ENCODE measurements at regions not wholly inside any gene's neighbourhood (a gene's known extent, or its start where the extent isn't known, plus 50 kb on each side); places are given as distances from the start of the nearest gene placed in this dataset.

GRCh38 chr3:64928683-64929082 is 240.9 kb upstream of the ADAMTS9 start:
- no peak for DNase-seq (ENCODE audit: low read depth)
- Histone ChIP-seq H3K4me3 (ENCODE audit: low read depth, low read length) (no peak overlapping the region), H3K36me3 (ENCODE audit: control insufficient read depth, insufficient read depth, low read length) (no peaks in the 10 kb centered on the region), H3K27me3 (ENCODE audit: control insufficient read depth, insufficient read depth, low read length) (0 out of 2 replicates have a peak, but pooled peaks cover 1% of the 10 kb centered on the region)
- no peak for TF ChIP-seq CTCF (IDR thresholded peaks at IDR 0.05; ENCODE audit: insufficient read depth, low read depth, low read length)
- POLR2A ChIA-PET, result no interaction called here
- CTCF ChIA-PET, result no interaction called here

GRCh38 chr3:64927689-64928088 is 239.9 kb upstream of the ADAMTS9 start:
- POLR2A ChIA-PET, result no interaction called here
- no peak for DNase-seq (ENCODE audit: low read depth)
- 0 out of 2 replicates have a peak, but pooled peaks cover 1% of the 10 kb centered on the region for H3K27me3 ChIP-seq (ENCODE audit: control insufficient read depth, insufficient read depth, low read length)
- CTCF ChIA-PET, result interaction anchor here (1.0 kb wide), 2 partner anchors 8 to 11 kb away, joined by 3 read pairs; no protein-coding TSS in a partner anchor
- H3K36me3 ChIP-seq (ENCODE audit: control insufficient read depth, insufficient read depth, low read length), result no peaks in the 10 kb centered on the region
- no peak for TF ChIP-seq CTCF (IDR thresholded peaks at IDR 0.05; ENCODE audit: insufficient read depth, low read depth, low read length)
- no peak overlapping the region for H3K4me3 ChIP-seq (ENCODE audit: low read depth, low read length)

- no peak for TF ChIP-seq CTCF (IDR thresholded peaks at IDR 0.05; ENCODE audit: insufficient read depth, low read depth, low read length)
- DNase-seq (ENCODE audit: low read depth), result no peak
- no peak overlapping the region for H3K4me3 ChIP-seq (ENCODE audit: low read depth, low read length)
- 0 out of 2 replicates have a peak, but pooled peaks cover 1% of the 10 kb centered on the region for H3K27me3 ChIP-seq (ENCODE audit: control insufficient read depth, insufficient read depth, low read length)
- CTCF ChIA-PET, result no interaction called here
- POLR2A ChIA-PET, result no interaction called here
- H3K36me3 ChIP-seq (ENCODE audit: control insufficient read depth, insufficient read depth, low read length), result no peaks in the 10 kb centered on the region
Measured at GRCh38 chr3:64925575-64925974, 237.8 kb upstream of the ADAMTS9 start.

- H3K4me3 ChIP-seq (ENCODE audit: low read depth, low read length), result no peak overlapping the region
- no peak for DNase-seq (ENCODE audit: low read depth)
- no peak for TF ChIP-seq CTCF (IDR thresholded peaks at IDR 0.05; ENCODE audit: insufficient read depth, low read depth, low read length)
- H3K36me3 ChIP-seq (ENCODE audit: control insufficient read depth, insufficient read depth, low read length), result no peaks in the 10 kb centered on the region
- ChIA-PET CTCF (no interaction called here), POLR2A (no interaction called here)
- H3K27me3 ChIP-seq (ENCODE audit: control insufficient read depth, insufficient read depth, low read length), result 0 out of 2 replicates have a peak, but pooled peaks cover 1% of the 10 kb centered on the region
Measured at GRCh38 chr3:64924961-64925360, 237.2 kb upstream of the ADAMTS9 start.

GRCh38 chr3:64922213-64922612 is 234.4 kb upstream of the ADAMTS9 start:
- no peak for DNase-seq (ENCODE audit: low read depth)
- Histone ChIP-seq H3K4me3 (ENCODE audit: low read depth, low read length) (no peak overlapping the region), H3K36me3 (ENCODE audit: control insufficient read depth, insufficient read depth, low read length) (no peaks in the 10 kb centered on the region), H3K27me3 (ENCODE audit: control insufficient read depth, insufficient read depth, low read length) (0 out of 2 replicates have a peak, but pooled peaks cover 1% of the 10 kb centered on the region)
- POLR2A ChIA-PET, result no interaction called here
- no peak for TF ChIP-seq CTCF (IDR thresholded peaks at IDR 0.05; ENCODE audit: insufficient read depth, low read depth, low read length)
- CTCF ChIA-PET, result interaction anchor here (1.0 kb wide), 1 partner anchor 13 kb away, joined by 3 read pairs; no protein-coding TSS in a partner anchor

Measured in BJ (cell line).